ENCODE measurements at regions not wholly inside any gene's neighbourhood (a gene's known extent, or its start where the extent isn't known, plus 50 kb on each side); places are given as distances from the start of the nearest gene placed in this dataset.

- intact Hi-C loops (cut with DNase I): no loop called here
- DNase-seq (no peak), ATAC-seq (ENCODE audit: poor library complexity) (no peak)
Observed at GRCh38 chr7:84829719-84830118, 357.1 kb downstream of the SEMA3D start.

- no peak for DNase-seq
- no peak for ATAC-seq (ENCODE audit: poor library complexity)
- intact Hi-C loops (cut with DNase I): no loop called here
Observed at GRCh38 chr7:84824057-84824651, 362.7 kb downstream of the SEMA3D start.

- ATAC-seq (ENCODE audit: poor library complexity): no peak
- DNase-seq: no peak
- intact Hi-C loops (cut with DNase I): no loop called here
Observed at GRCh38 chr7:84823530-84823929, 363.3 kb downstream of the SEMA3D start.

GRCh38 chr7:84822941-84823510, 363.8 kb downstream of the SEMA3D start:
- DNase-seq: no peak
- ATAC-seq (ENCODE audit: poor library complexity): no peak
- intact Hi-C loops (cut with DNase I): no loop called here

GRCh38 chr7:84821671-84822534, 365.0 kb downstream of the SEMA3D start:
- no peak for DNase-seq
- no peak for ATAC-seq (ENCODE audit: poor library complexity)
- intact Hi-C loops (cut with DNase I): no loop called here

- ATAC-seq (ENCODE audit: poor library complexity) (no peak), DNase-seq (no peak)
- intact Hi-C loops (cut with DNase I): no loop called here
Observed at GRCh38 chr7:84820481-84820880, 366.4 kb downstream of the SEMA3D start.

GRCh38 chr7:84817016-84817415, 369.8 kb downstream of the SEMA3D start:
- no peak for ATAC-seq (ENCODE audit: poor library complexity)

GRCh38 chr7:84813376-84813775, 373.5 kb downstream of the SEMA3D start:
- ATAC-seq (ENCODE audit: poor library complexity): no peak
- intact Hi-C loops (cut with DNase I): no loop called here
- DNase-seq: no peak

More at GRCh38 chr7:84817016-84817415, 369.8 kb downstream of the SEMA3D start:
- intact Hi-C loops (cut with DNase I): no loop called here
- no peak for DNase-seq

- DNase-seq (no peak), ATAC-seq (ENCODE audit: poor library complexity) (no peak)
- intact Hi-C loops (cut with DNase I): no loop called here
Observed at GRCh38 chr7:84812021-84812420, 374.8 kb downstream of the SEMA3D start.

GRCh38 chr7:84811362-84811761, 375.5 kb downstream of the SEMA3D start:
- no peak for ATAC-seq (ENCODE audit: poor library complexity)
- intact Hi-C loops (cut with DNase I): no loop called here
- DNase-seq: no peak

GRCh38 chr7:84809877-84810276, 377.0 kb downstream of the SEMA3D start:
- no peak for DNase-seq
- intact Hi-C loops (cut with DNase I): no loop called here
- no peak for ATAC-seq (ENCODE audit: poor library complexity)

- no peak for DNase-seq
- intact Hi-C loops (cut with DNase I): no loop called here
- ATAC-seq (ENCODE audit: poor library complexity): no peak
Observed at GRCh38 chr7:84803979-84804378, 382.9 kb downstream of the SEMA3D start.

- ATAC-seq (ENCODE audit: poor library complexity) (no peak), DNase-seq (no peak)
- intact Hi-C loops (cut with DNase I): no loop called here
Observed at GRCh38 chr7:84801396-84801795, 385.5 kb downstream of the SEMA3D start.

GRCh38 chr7:84800846-84801245, 386.0 kb downstream of the SEMA3D start:
- ATAC-seq (ENCODE audit: poor library complexity) (no peak), DNase-seq (no peak)
- intact Hi-C loops (cut with DNase I): no loop called here

GRCh38 chr7:84799106-84799505, 387.8 kb downstream of the SEMA3D start:
- no peak for ATAC-seq (ENCODE audit: poor library complexity)
- intact Hi-C loops (cut with DNase I): no loop called here
- peak; percentile 32 for DNase-seq

- intact Hi-C loops (cut with DNase I): no loop called here
- no peak for ATAC-seq (ENCODE audit: poor library complexity)
- DNase-seq: no peak
Observed at GRCh38 chr7:84792231-84792893, 394.5 kb downstream of the SEMA3D start.

- intact Hi-C loops (cut with DNase I): no loop called here
- ATAC-seq (ENCODE audit: poor library complexity) (peak; percentile 43), DNase-seq (no peak)
Observed at GRCh38 chr7:84790882-84791281, 396.0 kb downstream of the SEMA3D start.

- DNase-seq (no peak), ATAC-seq (ENCODE audit: poor library complexity) (no peak)
- intact Hi-C loops (cut with DNase I): no loop called here
Observed at GRCh38 chr7:84786073-84786472, 400.8 kb downstream of the SEMA3D start.

- ATAC-seq (ENCODE audit: poor library complexity): no peak
- DNase-seq: no peak
- intact Hi-C loops (cut with DNase I): no loop called here
Observed at GRCh38 chr7:84784450-84784849, 402.4 kb downstream of the SEMA3D start.
